HG02973 (cell line): ENCODE measurements at regions not wholly inside any gene's neighbourhood (a gene's known extent, or its start where the extent isn't known, plus 50 kb on each side); places are given as distances from the start of the nearest gene placed in this dataset.

Source experiments
- ATAC-seq: cut with Tn5 transposase; IDR thresholded peaks from one replicate; pipeline ENCODE4 v1.9.1; 2021; ENCODE audit warnings: moderate library complexity; ENCODE audit not compliant: unreplicated experiment

DNA sequence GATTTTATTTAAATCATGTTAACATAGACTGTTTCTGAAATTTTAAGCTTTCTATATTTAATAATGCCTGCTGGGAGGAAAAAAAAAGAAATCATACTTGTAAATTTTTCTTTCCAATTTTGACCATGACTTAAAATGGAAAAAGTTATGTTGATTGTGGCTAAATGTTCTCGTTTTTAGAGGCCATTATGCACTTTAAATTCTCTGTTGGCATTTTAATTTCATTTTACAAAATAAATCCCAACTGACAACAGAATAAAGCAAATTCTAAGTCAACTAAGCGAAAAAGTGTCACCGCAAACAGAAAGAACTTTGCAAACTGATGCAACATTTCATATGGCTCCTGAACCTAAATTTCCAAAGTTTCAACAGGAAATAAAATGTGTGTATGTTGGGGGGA lies 74.8 kb upstream of the G2E3 start:
- no peak for ATAC-seq

- ATAC-seq = no peak
Observed at GRCh38 chr14:30484976-30485375, 74.0 kb upstream of the G2E3 start.

- ATAC-seq = no peak
Observed at GRCh38 chr14:30496852-30497251, 62.1 kb upstream of the G2E3 start.

DNA sequence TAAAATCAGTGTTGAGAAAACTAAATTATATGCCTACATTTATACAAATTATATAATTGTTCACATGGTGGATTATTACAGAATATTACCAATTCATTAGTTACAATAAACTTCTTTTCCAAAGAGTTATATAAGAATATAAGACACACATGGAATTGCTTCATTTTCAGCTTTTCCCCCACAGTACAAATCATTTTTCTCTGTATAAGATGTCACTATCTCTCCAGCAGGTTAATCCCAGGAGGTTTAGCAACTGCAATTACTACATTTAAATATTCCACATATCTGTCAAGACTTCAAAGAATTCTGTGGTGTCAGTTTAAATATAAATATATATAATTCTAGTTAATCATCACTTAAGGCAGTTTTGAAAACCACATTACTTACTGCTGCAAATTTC lies 59.6 kb upstream of the G2E3 start:
- no peak for ATAC-seq

DNA sequence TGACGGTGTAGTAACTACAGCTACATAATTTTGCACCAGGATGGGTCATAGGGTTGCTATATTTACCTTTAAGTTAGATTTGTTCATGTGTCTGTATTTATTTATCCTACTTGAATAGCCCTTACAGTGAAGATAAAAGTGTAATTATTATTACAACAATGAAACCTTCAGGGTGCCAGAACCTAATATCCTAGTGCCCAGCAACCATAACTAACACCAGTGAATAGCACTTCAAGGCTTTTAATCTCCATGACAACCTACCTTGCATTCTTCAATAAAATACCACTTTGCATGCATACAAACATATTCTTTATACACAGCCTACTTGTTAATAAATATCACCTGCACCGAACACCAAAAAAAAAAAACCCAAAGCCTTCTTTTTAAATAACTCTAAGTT lies 58.7 kb upstream of the G2E3 start:
- ATAC-seq = no peak

DNA sequence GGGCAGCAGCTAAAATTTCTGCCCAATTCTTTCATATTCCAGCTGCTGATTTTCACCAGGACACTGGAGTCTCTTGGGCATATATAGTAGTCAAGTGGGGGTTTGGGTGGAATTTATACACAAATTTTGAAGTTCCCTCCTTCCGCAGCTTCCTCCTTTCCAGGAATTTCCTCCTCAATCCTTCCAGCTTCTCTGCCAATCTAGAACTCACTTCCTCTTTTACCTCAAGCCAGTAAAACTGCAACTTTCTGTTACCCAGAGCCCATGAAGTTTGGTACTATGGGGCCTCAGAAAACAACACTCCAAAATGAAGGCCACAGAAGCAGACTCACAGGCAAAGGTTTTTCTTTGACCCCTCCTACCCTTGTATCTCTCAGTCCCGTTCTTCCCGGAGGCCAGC lies 51.7 kb upstream of the G2E3 start:
- no peak for ATAC-seq
